D341Med (cell line): ENCODE measurements at regions not wholly inside any gene's neighbourhood (a gene's known extent, or its start where the extent isn't known, plus 50 kb on each side); places are given as distances from the start of the nearest gene placed in this dataset.

ENCODE experiments used
- DNase-seq: peaks from one replicate; pipeline ENCODE4 v3.0.0; 2012; ENCODE audit warnings: low spot score

DNA sequence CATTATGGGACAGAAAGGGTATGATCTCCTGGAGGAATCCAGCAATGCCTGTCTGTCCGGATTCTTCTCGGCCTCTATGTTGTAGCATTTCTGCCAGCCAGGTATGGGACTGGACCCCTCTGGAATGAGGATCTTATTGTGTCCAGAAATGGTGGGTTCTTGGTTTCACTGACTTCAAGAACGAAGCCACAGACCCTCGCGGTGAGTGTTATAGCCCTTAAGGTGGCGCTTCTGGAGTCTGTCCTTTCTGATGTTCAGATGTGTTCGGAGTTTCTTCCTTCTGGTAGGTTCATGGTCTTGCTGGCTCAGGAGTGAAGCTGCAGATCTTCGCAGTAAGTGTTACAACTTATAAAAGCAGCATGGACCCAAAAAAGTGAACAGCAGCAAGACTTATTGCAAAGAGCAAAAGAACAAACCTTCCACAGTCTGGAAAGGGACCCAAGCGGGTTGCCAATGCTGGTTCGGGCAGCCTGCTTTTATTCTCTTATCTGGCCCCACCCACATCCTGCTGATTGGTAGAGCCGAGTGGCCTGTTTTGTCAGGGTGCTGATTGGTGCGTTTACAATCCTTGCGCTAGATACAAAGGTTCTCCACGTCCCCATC, 62.3 kb upstream of the IER3 start:
- DNase-seq: no peak

DNA sequence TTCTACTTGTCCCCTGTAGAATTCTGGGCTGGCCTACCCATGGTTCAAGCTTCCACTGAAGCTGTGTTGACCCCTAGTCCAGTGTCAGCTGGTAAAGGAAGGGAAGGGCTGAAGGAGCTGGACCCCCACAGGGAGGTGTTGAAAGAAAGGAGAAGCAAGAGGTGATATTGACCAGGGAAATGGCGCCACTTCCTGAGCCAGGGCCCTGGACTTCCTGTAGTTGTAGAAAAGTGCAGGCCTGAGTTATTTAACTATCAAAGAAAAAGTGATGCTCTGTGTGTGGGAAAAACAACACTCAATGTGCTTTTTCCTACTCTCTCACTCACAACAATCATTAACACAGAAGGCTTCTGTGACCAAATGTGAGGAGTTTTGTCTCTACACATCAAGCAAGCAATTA, 60.0 kb upstream of the IER3 start:
- DNase-seq: no peak

DNA sequence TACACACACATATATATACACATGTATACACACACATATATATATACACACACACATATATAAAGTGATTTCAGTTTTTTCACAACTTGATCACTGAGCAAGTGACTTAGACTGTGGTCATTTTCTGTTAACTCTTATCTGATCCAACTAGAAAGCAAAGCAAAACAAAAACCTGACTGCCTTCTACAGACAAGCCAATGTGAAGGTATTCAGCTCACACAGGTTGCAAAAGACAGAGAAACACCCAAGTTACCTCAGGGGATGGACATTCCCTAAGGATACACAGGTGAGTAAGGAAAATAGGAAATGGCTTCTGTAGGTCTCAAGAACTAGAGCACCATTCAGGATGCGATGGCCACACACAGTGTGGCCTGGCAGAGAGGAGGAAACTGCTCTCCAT, 58.4 kb upstream of the IER3 start:
- DNase-seq: no peak

DNA sequence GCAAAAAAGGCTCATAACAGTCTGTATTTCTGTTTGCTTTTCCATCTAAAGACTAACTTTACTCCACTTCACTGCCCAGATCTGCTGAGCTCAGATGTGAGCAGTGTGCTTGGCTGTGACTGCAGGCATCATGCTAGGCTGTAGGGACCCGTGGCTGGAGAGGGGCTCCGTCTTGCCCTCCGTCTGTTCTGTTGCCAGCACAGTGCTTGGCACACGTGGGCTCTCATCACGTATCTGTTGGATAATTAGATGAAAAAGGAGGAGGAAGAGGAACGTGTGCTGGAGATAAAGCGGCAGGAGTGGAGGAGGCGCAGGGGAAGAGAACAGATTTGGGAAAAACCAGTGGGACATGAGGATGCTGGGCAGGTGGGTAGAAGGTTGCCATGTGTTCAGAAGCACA, 57.6 kb upstream of the IER3 start:
- DNase-seq: no peak

DNA sequence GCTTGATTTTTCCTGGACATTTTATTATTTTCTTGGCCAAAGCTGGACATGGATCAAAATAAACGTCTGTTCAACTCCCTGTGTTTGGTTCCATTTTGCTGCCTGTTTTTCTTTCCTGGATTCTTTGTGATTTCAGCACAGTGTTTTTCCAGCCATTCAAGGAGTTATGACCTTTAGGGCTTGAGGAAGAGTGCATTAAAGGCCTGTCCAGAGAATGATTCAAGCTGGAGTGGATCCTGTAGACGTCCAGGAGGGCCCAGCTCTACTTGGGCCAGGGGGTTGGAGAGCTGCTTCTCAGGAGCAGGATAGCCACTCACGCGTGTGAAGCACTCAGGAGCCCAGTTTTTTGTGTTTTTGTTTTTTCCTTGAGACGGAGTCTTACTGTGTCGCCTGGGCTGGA, 56.5 kb upstream of the IER3 start:
- no peak for DNase-seq

DNA sequence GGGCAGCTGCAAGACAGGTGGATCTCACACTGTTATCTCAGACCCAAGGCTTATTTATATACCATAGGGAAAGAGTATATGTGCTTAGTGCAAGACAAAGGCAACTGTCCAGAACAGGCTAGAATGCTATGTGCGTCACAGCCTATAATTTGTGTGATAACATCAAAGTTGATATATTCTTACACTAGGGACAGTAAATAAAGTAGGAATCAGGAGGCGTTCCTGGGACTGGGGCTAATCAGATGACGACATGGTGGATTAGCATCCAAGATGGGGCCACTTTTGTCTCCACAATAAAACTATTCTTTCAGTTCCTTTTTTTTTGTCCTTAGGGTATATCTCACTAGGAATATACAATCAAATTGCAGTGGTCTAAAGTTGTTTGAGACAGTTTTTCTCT, 54.9 kb upstream of the IER3 start:
- no peak for DNase-seq

DNA sequence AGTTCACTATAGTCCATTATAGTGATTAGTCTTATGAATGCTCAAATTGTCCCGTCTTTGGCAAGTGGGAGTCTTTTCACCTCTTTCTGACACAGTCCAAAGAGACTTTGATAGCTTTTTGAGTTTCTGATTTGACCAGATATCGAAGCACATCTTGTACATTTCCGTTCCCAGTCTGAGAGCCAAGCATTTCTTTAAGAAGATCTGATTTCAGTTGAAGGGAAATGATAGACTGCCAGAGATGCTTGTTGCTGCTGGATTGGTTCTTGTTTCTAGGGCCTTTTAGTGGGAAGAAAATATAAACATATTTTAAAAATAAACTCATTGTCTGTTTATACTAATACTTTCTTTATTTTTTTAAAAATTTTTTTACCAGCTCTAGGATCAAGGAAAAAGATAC, 54.1 kb upstream of the IER3 start:
- DNase-seq: no peak

DNA sequence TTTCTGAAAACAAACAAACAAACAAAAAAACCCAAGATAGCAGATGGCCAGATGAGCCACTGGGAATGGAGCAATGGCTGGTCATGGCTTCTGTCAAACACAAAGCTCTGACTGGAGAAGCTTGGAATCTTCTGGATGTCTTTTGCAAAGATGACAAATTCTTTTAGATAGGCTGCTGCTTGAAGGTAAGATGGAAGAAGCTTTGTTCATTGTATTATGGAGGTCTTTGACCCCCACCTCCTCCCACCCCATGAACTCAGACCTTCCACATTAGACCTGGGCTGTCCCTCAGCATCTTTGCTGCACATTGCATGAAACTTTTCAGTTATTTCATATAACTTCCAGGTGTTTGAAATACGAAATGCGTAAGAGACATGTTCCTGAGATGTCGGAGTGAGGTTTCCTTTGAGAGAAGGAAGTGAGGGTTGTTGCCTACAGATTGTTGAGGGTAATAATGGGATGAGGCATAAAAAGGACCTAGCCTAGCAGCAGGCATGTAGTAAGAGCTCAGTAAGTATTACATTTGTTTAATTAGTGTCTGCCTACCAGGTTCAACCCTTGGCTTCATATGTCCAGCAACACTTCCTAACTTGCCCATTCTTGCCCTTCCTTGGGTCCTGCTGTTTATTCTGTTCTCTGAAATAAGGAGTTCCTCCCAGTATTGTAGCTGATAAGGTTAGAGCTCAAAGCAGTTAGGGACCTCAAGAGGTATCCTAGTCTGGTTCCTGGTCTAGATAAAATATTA, 51.4 kb upstream of the IER3 start:
- DNase-seq: no peak
